Panc1 (cell line): ENCODE measurements at regions not wholly inside any gene's neighbourhood (a gene's known extent, or its start where the extent isn't known, plus 50 kb on each side); places are given as distances from the start of the nearest gene placed in this dataset.

ENCODE experiments used
- ATAC-seq: fragments of 200-7000 bp; cut with Tn5 transposase; 2 replicates; pipeline ENCODE4 v1.9.1; 2020; ENCODE audit warnings: mild to moderate bottlenecking, moderate library complexity
- BruUV-seq: library from RNA; stranded (reverse); fragments of 400-500 nt; replicated peaks from 2 replicates; lab custom pipeline; 2021; lab: Mats Ljungman, UMichigan
- CTCF ChIA-PET: fragments of 300-600 bp; sonication (Branson Sonifier 250); formaldehyde crosslinking; loops from one replicate; lab custom pipeline; 2022; ENCODE audit warnings: antibody characterized with exemption; lab: Charles Lee
- POLR2A ChIA-PET: fragments of 300-600 bp; sonication (Branson Sonifier 250); formaldehyde crosslinking; loops from one replicate; lab custom pipeline; 2022; ENCODE audit warnings: antibody characterized with exemption; lab: Charles Lee
- DNase-seq: peaks from one replicate; pipeline ENCODE4 v3.0.0-alpha.2; 2010; ENCODE audit warnings: low read depth, low spot score
- H3K27ac ChIP-seq: 2 replicates; pipeline ENCODE4 v1.5.1; 2011; ENCODE audit warnings: mild to moderate bottlenecking, low read length, inconsistent platforms
- H3K27me3 ChIP-seq: fragments of 200-500 bp; sonication (Bioruptor generic); 2 replicates; pipeline ENCODE4 v1.6.0; 2014; ENCODE audit warnings: low read length, inconsistent platforms; ENCODE audit not compliant: control insufficient read depth, insufficient read depth
- H3K36me3 ChIP-seq: fragments of 200-500 bp; sonication (Bioruptor generic); 2 replicates; pipeline ENCODE4 v1.5.1; 2014; ENCODE audit warnings: inconsistent platforms, mild to moderate bottlenecking, low read length, moderate library complexity; ENCODE audit not compliant: control insufficient read depth, insufficient read depth
- H3K4me1 ChIP-seq: 2 replicates; pipeline ENCODE4 v1.5.1; 2011; ENCODE audit warnings: inconsistent platforms, mild to moderate bottlenecking, low read length, moderate library complexity; ENCODE audit not compliant: control insufficient read depth, insufficient read depth
- H3K4me3 ChIP-seq, 2 experiments: 2 replicates each; pipeline ENCODE4 v1.5.1; 2011 to 2012; ENCODE audit warnings: low read depth in 2 of 2, low read length in 2 of 2, mild to moderate bottlenecking in 2 of 2, inconsistent platforms in 1 of 2, moderate library complexity in 1 of 2
- H3K9me3 ChIP-seq: fragments of 200-500 bp; sonication (Bioruptor generic); 2 replicates; pipeline ENCODE4 v1.5.1; 2014; ENCODE audit warnings: low read depth, mild to moderate bottlenecking, inconsistent platforms, low read length, moderate library complexity; ENCODE audit not compliant: control insufficient read depth, insufficient read depth
- POLR2AphosphoS5 ChIP-seq: IDR thresholded peaks from 2 replicates; pipeline ENCODE4 v1.6.1; 2012; ENCODE audit warnings: mild to moderate bottlenecking, low read depth, low read length, moderate library complexity
- SIN3A ChIP-seq: IDR thresholded peaks from 2 replicates; pipeline ENCODE4 v1.6.1; 2012; ENCODE audit warnings: low read depth, mild to moderate bottlenecking, low read length, moderate library complexity, borderline replicate concordance; ENCODE audit not compliant: insufficient read depth
- TCF7L2 ChIP-seq: IDR thresholded peaks from 2 replicates; pipeline ENCODE4 v1.6.1; 2011; ENCODE audit warnings: mild to moderate bottlenecking, low read depth, low read length, inconsistent platforms
- in situ Hi-C: cut with HindIII; loops from 2 replicates; pipeline ENCODE4 v1.10.0; 2016; ENCODE audit warnings: low sequenced_read_pairs, low pct_unique_long_range_greater_than_20kb
- intact Hi-C: fragments of 100-400 bp; cut with micrococcal nuclease; formaldehyde crosslinking; loops from one replicate; pipeline ENCODE4 v1.10.0; 2022; ENCODE audit not compliant: unreplicated experiment
- TF ChIP-seq, protein P1 (sequence below), 2 experiments: IDR thresholded peaks; 2 replicates each; pipeline ENCODE4 v1.6.1; 2011 to 2012; ENCODE audit warnings: low read depth in 2 of 2, control low read depth in 1 of 2, low read length in 1 of 2, mild to moderate bottlenecking in 1 of 2, moderate library complexity in 1 of 2; ENCODE audit not compliant: insufficient read depth in 1 of 2
- TF ChIP-seq, protein P2 (sequence below): fragments of 450-650 bp; IDR thresholded peaks from 2 replicates; pipeline ENCODE4 v1.5.1; 2017; ENCODE audit warnings: mild to moderate bottlenecking

DNA sequence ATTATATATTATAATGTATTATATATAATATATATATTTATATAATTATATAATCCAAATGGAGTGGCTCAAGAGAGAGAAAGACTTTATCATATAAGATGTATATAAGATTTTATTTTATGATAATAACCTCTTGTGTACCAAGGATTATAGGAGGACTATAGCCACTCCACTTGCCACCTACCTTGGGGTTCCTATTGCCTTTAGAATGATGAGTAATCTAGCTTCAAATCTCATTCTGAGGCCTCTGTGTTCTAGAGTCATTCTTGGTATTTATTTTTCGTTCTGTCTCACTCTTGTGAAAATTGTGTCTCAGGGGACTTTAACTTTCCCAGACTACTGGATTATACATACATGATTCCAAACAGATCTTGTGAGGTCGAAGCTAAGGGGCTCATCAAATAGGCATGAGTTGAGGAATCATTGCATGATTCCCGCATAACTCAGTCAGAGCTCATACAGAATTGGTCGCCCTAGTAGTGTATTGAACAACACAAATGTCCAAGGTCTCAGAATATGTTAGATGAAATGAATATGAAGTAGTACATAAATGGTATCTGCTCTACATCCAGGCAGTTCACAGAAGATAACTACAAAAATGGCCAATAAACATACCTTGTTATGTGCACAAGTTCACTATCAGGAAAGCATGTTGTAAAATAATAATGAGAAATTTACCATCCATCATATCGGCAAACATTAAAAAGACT lies 159.5 kb upstream of the RNPC3 start:
- Histone ChIP-seq H3K27ac (no peak overlapping the region), H3K27me3 (no peaks in the 10 kb centered on the region), H3K9me3 (no peaks in the 10 kb centered on the region), H3K36me3 (no peaks in the 10 kb centered on the region), H3K4me3 (no peak overlapping the region), H3K4me1 (no peaks in the 10 kb centered on the region)
- BruUV-seq: no TSS peak
- CTCF ChIA-PET: no interaction called here
- TF ChIP-seq TCF7L2 (no peak), SIN3A (no peak), POLR2AphosphoS5 (no peak)
- TF ChIP-seq, protein P1, sequence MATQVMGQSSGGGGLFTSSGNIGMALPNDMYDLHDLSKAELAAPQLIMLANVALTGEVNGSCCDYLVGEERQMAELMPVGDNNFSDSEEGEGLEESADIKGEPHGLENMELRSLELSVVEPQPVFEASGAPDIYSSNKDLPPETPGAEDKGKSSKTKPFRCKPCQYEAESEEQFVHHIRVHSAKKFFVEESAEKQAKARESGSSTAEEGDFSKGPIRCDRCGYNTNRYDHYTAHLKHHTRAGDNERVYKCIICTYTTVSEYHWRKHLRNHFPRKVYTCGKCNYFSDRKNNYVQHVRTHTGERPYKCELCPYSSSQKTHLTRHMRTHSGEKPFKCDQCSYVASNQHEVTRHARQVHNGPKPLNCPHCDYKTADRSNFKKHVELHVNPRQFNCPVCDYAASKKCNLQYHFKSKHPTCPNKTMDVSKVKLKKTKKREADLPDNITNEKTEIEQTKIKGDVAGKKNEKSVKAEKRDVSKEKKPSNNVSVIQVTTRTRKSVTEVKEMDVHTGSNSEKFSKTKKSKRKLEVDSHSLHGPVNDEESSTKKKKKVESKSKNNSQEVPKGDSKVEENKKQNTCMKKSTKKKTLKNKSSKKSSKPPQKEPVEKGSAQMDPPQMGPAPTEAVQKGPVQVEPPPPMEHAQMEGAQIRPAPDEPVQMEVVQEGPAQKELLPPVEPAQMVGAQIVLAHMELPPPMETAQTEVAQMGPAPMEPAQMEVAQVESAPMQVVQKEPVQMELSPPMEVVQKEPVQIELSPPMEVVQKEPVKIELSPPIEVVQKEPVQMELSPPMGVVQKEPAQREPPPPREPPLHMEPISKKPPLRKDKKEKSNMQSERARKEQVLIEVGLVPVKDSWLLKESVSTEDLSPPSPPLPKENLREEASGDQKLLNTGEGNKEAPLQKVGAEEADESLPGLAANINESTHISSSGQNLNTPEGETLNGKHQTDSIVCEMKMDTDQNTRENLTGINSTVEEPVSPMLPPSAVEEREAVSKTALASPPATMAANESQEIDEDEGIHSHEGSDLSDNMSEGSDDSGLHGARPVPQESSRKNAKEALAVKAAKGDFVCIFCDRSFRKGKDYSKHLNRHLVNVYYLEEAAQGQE (IDR thresholded peaks at IDR 0.05; ENCODE audit: insufficient read depth in 1 of 2, low read depth in 2 of 2, low read length in 1 of 2): no peak
- TF ChIP-seq, protein P2, sequence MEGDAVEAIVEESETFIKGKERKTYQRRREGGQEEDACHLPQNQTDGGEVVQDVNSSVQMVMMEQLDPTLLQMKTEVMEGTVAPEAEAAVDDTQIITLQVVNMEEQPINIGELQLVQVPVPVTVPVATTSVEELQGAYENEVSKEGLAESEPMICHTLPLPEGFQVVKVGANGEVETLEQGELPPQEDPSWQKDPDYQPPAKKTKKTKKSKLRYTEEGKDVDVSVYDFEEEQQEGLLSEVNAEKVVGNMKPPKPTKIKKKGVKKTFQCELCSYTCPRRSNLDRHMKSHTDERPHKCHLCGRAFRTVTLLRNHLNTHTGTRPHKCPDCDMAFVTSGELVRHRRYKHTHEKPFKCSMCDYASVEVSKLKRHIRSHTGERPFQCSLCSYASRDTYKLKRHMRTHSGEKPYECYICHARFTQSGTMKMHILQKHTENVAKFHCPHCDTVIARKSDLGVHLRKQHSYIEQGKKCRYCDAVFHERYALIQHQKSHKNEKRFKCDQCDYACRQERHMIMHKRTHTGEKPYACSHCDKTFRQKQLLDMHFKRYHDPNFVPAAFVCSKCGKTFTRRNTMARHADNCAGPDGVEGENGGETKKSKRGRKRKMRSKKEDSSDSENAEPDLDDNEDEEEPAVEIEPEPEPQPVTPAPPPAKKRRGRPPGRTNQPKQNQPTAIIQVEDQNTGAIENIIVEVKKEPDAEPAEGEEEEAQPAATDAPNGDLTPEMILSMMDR: no peak
- POLR2A ChIA-PET: no interaction called here
- ATAC-seq (no peak), DNase-seq (no peak)
- intact Hi-C loops (no loop called here), in situ Hi-C loops (no loop called here)

DNA sequence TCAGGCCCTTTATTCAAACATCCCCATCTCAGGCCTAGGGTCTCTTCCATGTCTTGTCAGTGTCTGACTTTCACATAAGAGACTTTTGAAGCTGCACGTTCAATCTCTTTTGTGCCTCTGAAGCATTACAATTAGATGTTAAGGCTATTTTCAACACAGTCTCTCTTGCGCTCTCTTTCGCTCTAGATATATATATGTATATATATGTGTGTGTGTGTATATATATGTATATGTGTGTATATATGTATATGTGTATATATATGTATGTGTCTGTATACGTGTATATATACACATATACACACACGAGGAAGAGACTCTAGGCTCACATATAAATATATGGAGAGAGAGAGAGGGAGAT lies 162.5 kb upstream of the RNPC3 start:
- DNase-seq: no peak
- in situ Hi-C loops: no loop called here
- BruUV-seq: no TSS peak
- ATAC-seq: no peak
- POLR2A ChIA-PET: no interaction called here
- intact Hi-C loops: no loop called here
- Histone ChIP-seq H3K27me3 (no peaks in the 10 kb centered on the region), H3K9me3 (no peaks in the 10 kb centered on the region), H3K4me3 (no peak overlapping the region), H3K27ac (no peak overlapping the region), H3K4me1 (no peaks in the 10 kb centered on the region), H3K36me3 (no peaks in the 10 kb centered on the region)
- CTCF ChIA-PET: no interaction called here
- TF ChIP-seq SIN3A (no peak), TCF7L2 (no peak), POLR2AphosphoS5 (no peak)
- TF ChIP-seq, protein P1 (IDR thresholded peaks at IDR 0.05; ENCODE audit: insufficient read depth in 1 of 2, low read depth in 2 of 2, low read length in 1 of 2): no peak
- TF ChIP-seq, protein P2: no peak
